ENCODE measurements at regions not wholly inside any gene's neighbourhood (a gene's known extent, or its start where the extent isn't known, plus 50 kb on each side); places are given as distances from the start of the nearest gene placed in this dataset.

DNA sequence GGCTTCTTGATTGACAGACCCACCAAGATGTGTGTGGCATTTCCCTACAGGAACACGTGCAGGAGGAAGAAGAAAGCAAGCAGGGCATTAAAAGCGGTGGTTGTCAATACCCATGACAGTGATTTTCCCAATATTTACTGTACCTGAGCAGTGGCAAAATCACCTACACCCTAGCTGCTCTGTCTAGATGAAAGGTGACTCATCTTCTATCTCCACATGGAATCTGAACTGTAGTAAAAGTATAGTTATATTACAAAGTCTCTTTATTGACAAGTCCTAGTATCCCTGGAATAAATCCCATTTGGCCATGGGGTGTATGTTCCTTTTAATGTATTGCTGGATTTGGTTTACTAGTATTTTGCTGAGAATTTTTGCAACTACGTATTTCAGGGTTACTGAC, 458.8 kb upstream of the SORCS1 start:
- TF ChIP-seq, protein P1, sequence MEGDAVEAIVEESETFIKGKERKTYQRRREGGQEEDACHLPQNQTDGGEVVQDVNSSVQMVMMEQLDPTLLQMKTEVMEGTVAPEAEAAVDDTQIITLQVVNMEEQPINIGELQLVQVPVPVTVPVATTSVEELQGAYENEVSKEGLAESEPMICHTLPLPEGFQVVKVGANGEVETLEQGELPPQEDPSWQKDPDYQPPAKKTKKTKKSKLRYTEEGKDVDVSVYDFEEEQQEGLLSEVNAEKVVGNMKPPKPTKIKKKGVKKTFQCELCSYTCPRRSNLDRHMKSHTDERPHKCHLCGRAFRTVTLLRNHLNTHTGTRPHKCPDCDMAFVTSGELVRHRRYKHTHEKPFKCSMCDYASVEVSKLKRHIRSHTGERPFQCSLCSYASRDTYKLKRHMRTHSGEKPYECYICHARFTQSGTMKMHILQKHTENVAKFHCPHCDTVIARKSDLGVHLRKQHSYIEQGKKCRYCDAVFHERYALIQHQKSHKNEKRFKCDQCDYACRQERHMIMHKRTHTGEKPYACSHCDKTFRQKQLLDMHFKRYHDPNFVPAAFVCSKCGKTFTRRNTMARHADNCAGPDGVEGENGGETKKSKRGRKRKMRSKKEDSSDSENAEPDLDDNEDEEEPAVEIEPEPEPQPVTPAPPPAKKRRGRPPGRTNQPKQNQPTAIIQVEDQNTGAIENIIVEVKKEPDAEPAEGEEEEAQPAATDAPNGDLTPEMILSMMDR (IDR thresholded peaks at IDR 0.05; ENCODE audit: insufficient read depth, low read length, poor library complexity, severe bottlenecking) = no peak
- no peak for TF ChIP-seq EZH2phosphoT487 (conservative IDR thresholded peaks at IDR 0.05; ENCODE audit: low read length)
